GM12878 (cell line): ENCODE measurements at regions not wholly inside any gene's neighbourhood (a gene's known extent, or its start where the extent isn't known, plus 50 kb on each side); places are given as distances from the start of the nearest gene placed in this dataset.

Experiments
- ATAC-seq: fragments of 200-7000 bp; cut with Tn5 transposase; 3 replicates; pipeline ENCODE4 v1.9.1; 2020; ENCODE audit warnings: mild to moderate bottlenecking, moderate library complexity
- BruUV-seq: library from RNA; stranded (reverse); fragments of 400-500 nt; replicated peaks from 2 replicates; lab custom pipeline; 2021; lab: Mats Ljungman, UMichigan
- CTCF ChIA-PET: fragments of 300-600 bp; sonication (Branson Sonifier 250); formaldehyde crosslinking; extraction: SDS; loops from one replicate; lab custom pipeline; 2021; ENCODE audit warnings: inconsistent platforms; lab: Yijun Ruan, JAX
- POLR2A ChIA-PET: fragments of 350-600 bp; formaldehyde crosslinking; extraction: SDS; loops from one replicate; lab custom pipeline; 2021; ENCODE audit warnings: inconsistent platforms; lab: Charles Lee
- RAD21 ChIA-PET: fragments of 300-600 bp; sonication (Branson Sonifier 250); formaldehyde crosslinking; loops from one replicate; lab custom pipeline; 2023; ENCODE audit warnings: antibody characterized with exemption; ENCODE audit not compliant: unreplicated experiment; lab: Charles Lee
- SMC1A ChIA-PET: fragments of 300-600 bp; sonication (Branson Sonifier 250); formaldehyde crosslinking; loops from one replicate; lab custom pipeline; 2023; ENCODE audit not compliant: unreplicated experiment, uncharacterized antibody; lab: Charles Lee
- DNase-seq: peaks from one replicate; pipeline ENCODE4 v3.0.0-alpha.2; 2011; ENCODE audit warnings: low read depth, low spot score
- FAIRE-seq: peaks from 3 replicates; lab custom pipeline; 2011; peaks lifted over from hg19 to GRCh38; lab: Jason Lieb, UNC
- H2AFZ ChIP-seq: 2 replicates; pipeline ENCODE4 v1.6.0; 2011; ENCODE audit warnings: low read depth, low read length, control low read depth; ENCODE audit not compliant: control insufficient read depth
- H3K27ac ChIP-seq: 2 replicates; pipeline ENCODE4 v1.5.1; 2011; ENCODE audit warnings: control low read depth; ENCODE audit not compliant: control insufficient read depth, insufficient read depth
- H3K27me3 ChIP-seq, 2 experiments: replicated peaks in 1 of 2; 2 replicates each; pipeline versions ENCODE4 v1.6.0 to v1.6.1; 2011; ENCODE audit warnings: low read length in 1 of 2; ENCODE audit not compliant: control insufficient read depth in 2 of 2, insufficient read depth in 2 of 2
- H3K36me3 ChIP-seq, 2 experiments: 2 replicates each; pipeline ENCODE4 v1.5.1; 2011; ENCODE audit warnings: low read length in 1 of 2; ENCODE audit not compliant: control insufficient read depth in 2 of 2, insufficient read depth in 2 of 2
- H3K4me1 ChIP-seq: 2 replicates; pipeline ENCODE4 v1.6.1; 2011; ENCODE audit warnings: mild to moderate bottlenecking, low read length, moderate library complexity, mixed read lengths; ENCODE audit not compliant: control insufficient read depth, insufficient read depth
- H3K4me2 ChIP-seq: 2 replicates; pipeline ENCODE4 v1.6.0; 2011; ENCODE audit warnings: control low read depth; ENCODE audit not compliant: control insufficient read depth, insufficient read depth
- H3K4me3 ChIP-seq: fragments of 200-600 bp; sonication (generic); 2 replicates; pipeline ENCODE4 v1.5.1; 2016
- H3K79me2 ChIP-seq: 2 replicates; pipeline ENCODE4 v1.6.0; 2011; ENCODE audit warnings: low read length; ENCODE audit not compliant: control insufficient read depth, insufficient read depth
- H3K9ac ChIP-seq: 2 replicates; pipeline ENCODE4 v1.8.0; 2011; ENCODE audit warnings: low read length, control low read depth, mixed read lengths; ENCODE audit not compliant: control insufficient read depth, insufficient read depth
- H3K9me3 ChIP-seq: replicated peaks from 3 replicates; pipeline ENCODE4 v1.5.1; 2011; ENCODE audit warnings: mild to moderate bottlenecking, low read length; ENCODE audit not compliant: control insufficient read depth, insufficient read depth
- H4K20me1 ChIP-seq: 2 replicates; pipeline ENCODE4 v1.6.0; 2011; ENCODE audit not compliant: control insufficient read depth, insufficient read depth
- ATF7 ChIP-seq: fragments of 450-650 bp; IDR thresholded peaks from 2 replicates; pipeline ENCODE4 v1.6.1; 2016; ENCODE audit warnings: low read depth, mild to moderate bottlenecking
- CHD2 ChIP-seq: IDR thresholded peaks from 2 replicates; pipeline ENCODE4 v1.6.1; 2011; ENCODE audit warnings: low read depth, low read length, improper control_type of control experiment, borderline replicate concordance
- CREB1 ChIP-seq: IDR thresholded peaks from 2 replicates; pipeline ENCODE4 v1.6.1; 2012; ENCODE audit warnings: low read depth, mild to moderate bottlenecking, inconsistent platforms
- IRF3 ChIP-seq: fragments of 450-650 bp; IDR thresholded peaks from 2 replicates; pipeline ENCODE4 v1.6.1; 2014; ENCODE audit warnings: mild to moderate bottlenecking
- KAT2A ChIP-seq: conservative IDR thresholded peaks from 2 replicates; pipeline ENCODE4 v1.6.1; 2011; ENCODE audit warnings: low read depth, low read length; ENCODE audit not compliant: control insufficient read depth
- NFIC ChIP-seq: IDR thresholded peaks from 2 replicates; pipeline ENCODE4 v1.6.1; 2012; ENCODE audit warnings: low read depth, mild to moderate bottlenecking, inconsistent platforms, low read length, moderate library complexity
- NFXL1 ChIP-seq: fragments of 450-650 bp; IDR thresholded peaks from 2 replicates; pipeline ENCODE4 v1.6.1; 2017; ENCODE audit warnings: antibody characterized with exemption, mild to moderate bottlenecking, borderline replicate concordance
- PKNOX1 ChIP-seq: fragments of 450-650 bp; IDR thresholded peaks from 2 replicates; pipeline ENCODE4 v1.6.1; 2016; ENCODE audit warnings: mild to moderate bottlenecking
- REST ChIP-seq: IDR thresholded peaks from 2 replicates; pipeline ENCODE4 v1.6.1; 2012; ENCODE audit warnings: mild to moderate bottlenecking, low read depth, low read length
- TAF1 ChIP-seq: IDR thresholded peaks from 2 replicates; pipeline ENCODE4 v1.6.1; 2011; ENCODE audit warnings: mild to moderate bottlenecking, low read depth, low read length, borderline replicate concordance
- TCF3 ChIP-seq: IDR thresholded peaks from 2 replicates; pipeline ENCODE4 v1.6.1; 2012; ENCODE audit warnings: low read depth, mild to moderate bottlenecking, low read length, borderline replicate concordance; ENCODE audit not compliant: insufficient read depth
- YY1 ChIP-seq: IDR thresholded peaks from 2 replicates; pipeline ENCODE4 v1.6.1; 2011; ENCODE audit warnings: low read depth, mild to moderate bottlenecking, low read length
- ZBED1 ChIP-seq: IDR thresholded peaks from 2 replicates; pipeline ENCODE4 v1.6.1; 2016; ENCODE audit warnings: borderline replicate concordance
- ZSCAN29 ChIP-seq: fragments of 450-650 bp; IDR thresholded peaks from 2 replicates; pipeline ENCODE4 v1.6.1; 2017; ENCODE audit warnings: mild to moderate bottlenecking, moderate library complexity
- WGBS: methylation state at CpG from one replicate; pipeline ENCODE4 v1.1.6; 2016; ENCODE audit warnings: low lambda C conversion rate; ENCODE audit not compliant: insufficient replicate concordance, insufficient coverage; ENCODE audit errors: missing lambda C conversion rate; 5-methylcytosine and 5-hydroxymethylcytosine counted together
- in situ Hi-C: fragments of 300-500 bp; cut with MboI; formaldehyde crosslinking; loops from 9 replicates; pipeline ENCODE4 v1.14.3; 2018; ENCODE audit warnings: mixed read lengths
- intact Hi-C: fragments of 100-400 bp; cut with micrococcal nuclease; formaldehyde crosslinking; loops from one replicate; pipeline ENCODE4 v1.14.2; 2022; ENCODE audit not compliant: unreplicated experiment

GRCh38 chr9:115443890-115444289 is 325.9 kb upstream of the TNC start (continued):
- no peak for TF ChIP-seq REST
- no peak for TF ChIP-seq TCF3
- TF ChIP-seq ATF7: no peak
- no peak for TF ChIP-seq YY1
- no peak for TF ChIP-seq ZBED1
- TF ChIP-seq IRF3: no peak

- POLR2A ChIA-PET: no interaction called here
- Histone ChIP-seq H3K4me3 (no peak overlapping the region), H3K27me3 (no peaks in the 10 kb centered on the region), H3K27ac (no peak overlapping the region), H3K36me3 (no peaks in the 10 kb centered on the region), H3K9ac (no peak overlapping the region), H4K20me1 (no peaks in the 10 kb centered on the region), H2AFZ (no peak overlapping the region), H3K9me3 (no peaks in the 10 kb centered on the region), H3K79me2 (no peaks in the 10 kb centered on the region), H3K4me2 (no peak overlapping the region), H3K4me1 (no peaks in the 10 kb centered on the region)
- CTCF ChIA-PET: interaction anchor here (0.6 to 1.3 kb wide), 3 partner anchors 13 to 367 kb away, joined by 3 read pairs; no protein-coding TSS in a partner anchor
- no peak for FAIRE-seq
- 9% methylated on average over 3 of the region's 3 CpGs for WGBS
- intact Hi-C loops: no loop called here
- in situ Hi-C loops: no loop called here
- no TSS peak for BruUV-seq
- SMC1A ChIA-PET: interaction anchor here (1.0 kb wide), 1 partner anchor 33 kb away, joined by 3 read pairs; no protein-coding TSS in a partner anchor
- RAD21 ChIA-PET: no interaction called here
- no peak for ATAC-seq
- DNase-seq: no peak
- TF ChIP-seq REST (no peak), ZSCAN29 (no peak), NFXL1 (no peak), CHD2 (no peak), PKNOX1 (no peak), KAT2A (no peak), CREB1 (no peak), TAF1 (no peak), NFIC (no peak)
These were observed 327.0 kb upstream of the TNC start for GRCh38 chr9:115444959-115445358.
